HG03135 (cell line): ENCODE measurements at regions not wholly inside any gene's neighbourhood (a gene's known extent, or its start where the extent isn't known, plus 50 kb on each side); places are given as distances from the start of the nearest gene placed in this dataset.
"Not testable (repeated sequence)": the region's sequence is repeated elsewhere in the genome, so short reads cannot be mapped to it uniquely, and the experiment has no call there.

Experiments
- ATAC-seq: cut with Tn5 transposase; IDR thresholded peaks from one replicate; pipeline ENCODE4 v1.9.1; 2021; ENCODE audit warnings: mild to moderate bottlenecking, moderate library complexity; ENCODE audit not compliant: unreplicated experiment

DNA sequence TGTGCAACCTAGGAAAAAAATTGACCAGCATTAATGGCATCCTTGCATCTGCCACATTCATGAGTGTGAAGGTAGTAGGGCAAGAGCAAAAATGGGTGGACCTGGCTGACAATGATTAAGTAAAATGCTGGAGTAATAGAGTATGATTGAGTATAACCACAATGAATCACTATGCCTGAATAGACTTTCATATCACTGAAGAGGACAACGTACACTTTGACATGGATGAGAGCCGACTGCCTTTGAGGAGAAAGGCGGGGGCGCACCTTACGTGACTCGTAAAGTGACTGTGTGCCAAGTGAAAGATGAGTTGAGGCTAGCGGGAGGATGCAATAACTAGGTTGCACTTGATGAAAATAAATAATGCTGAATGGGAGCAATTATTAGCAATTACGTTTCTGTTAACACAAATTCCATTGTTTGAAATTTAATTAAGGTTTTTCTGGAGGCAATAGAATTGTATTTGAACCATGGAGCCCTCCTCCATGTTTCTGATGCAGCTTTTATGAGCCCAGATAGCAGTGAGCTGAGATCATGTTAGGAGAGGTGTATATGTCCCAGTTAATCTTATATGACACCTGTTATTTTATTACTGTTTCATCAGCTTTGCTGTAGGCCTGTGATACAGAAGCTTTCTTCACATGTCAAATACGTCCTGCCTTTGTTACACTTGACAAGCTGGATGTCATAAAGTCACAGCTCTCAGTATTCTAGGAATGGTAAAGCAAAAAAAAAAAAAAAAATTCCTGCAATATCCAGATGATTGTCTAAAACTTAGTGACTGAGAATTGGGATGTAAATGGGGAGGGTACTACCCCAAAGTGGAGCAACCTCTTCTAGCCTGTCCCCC is 596.5 kb downstream of the NXPH1 start:
- no peak for ATAC-seq

DNA sequence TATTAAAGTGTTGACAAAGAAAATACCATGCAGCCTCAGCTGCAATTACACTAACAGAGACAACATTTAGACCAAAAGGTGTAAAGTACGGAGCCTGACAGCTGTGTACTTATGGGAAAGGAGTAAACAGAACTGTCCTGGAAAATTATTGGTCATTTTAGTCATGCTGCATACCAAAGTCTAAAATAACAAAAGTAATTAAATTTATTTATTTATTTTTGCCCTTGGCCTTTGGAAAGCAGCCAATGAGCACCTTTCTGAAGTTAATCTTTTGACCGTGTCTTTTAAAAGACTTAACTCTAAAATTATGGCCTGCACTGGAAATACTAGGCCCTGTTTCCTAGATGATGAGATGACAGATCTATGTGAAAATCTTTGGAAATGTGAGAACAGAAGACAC is 597.6 kb downstream of the NXPH1 start:
- no peak for ATAC-seq

DNA sequence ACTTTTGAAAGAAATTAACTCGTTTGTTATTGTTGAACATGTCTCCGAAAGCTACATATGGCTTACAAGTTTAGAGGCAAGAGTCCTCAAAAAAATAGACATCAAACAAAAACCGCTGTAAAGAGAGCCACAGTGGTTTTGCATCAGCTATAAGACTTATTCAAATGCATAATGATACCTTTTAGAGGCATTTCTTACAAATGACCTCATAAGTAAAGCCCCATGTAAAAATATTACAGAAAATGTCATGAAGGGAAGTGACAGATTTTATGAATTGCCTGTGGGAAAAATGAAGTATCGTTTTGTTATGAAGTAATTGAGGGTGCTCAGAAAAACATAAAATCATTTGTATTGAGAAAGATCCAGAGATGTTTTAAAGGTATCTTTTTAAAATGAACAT is 598.0 kb downstream of the NXPH1 start:
- ATAC-seq, result no peak

DNA sequence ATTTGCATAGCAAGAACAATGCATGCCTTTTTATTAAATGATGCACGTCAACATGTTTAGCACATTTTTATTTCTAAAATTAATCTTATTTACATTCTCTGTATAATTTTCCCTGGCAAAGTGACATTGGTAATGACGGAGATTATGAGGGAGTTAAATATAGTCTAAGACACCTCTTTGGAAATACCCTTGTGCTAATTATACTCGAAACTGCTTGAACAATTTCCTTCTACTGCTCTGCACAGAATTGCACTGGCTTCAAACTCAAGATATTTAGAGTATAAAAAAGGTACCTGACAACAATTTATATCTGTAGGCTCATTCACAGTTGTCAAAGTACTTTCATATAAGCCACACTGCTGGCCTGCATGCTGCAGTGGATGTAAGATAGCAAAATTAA is 602.7 kb downstream of the NXPH1 start:
- ATAC-seq, result no peak

DNA sequence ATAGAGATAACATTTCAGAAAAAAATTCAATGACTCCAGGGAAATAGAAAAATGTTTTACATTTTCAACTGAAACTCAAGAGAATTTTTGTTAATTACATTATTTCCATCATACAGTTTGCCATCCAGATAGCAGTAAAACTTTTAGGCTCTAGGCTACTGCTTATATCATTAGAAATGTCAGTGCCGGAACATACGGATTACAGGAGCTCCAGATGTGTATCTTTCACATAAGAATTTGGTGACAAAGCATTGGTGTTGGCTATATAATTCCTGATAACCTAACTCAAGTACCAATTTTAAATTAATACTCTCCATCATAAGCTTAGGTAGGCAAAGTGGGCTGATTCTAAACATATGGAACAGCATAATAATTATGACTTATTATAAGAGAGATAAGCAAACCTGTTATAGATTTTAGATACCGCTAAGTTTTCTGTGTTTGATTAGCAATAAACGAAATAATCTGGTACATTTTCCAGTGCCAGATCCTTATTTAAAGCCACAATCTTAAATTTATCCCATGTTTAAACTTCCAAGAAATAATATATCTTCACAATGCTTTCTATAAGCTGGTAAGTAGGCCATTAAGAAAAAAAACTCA is 637.9 kb downstream of the NXPH1 start:
- ATAC-seq, result no peak

DNA sequence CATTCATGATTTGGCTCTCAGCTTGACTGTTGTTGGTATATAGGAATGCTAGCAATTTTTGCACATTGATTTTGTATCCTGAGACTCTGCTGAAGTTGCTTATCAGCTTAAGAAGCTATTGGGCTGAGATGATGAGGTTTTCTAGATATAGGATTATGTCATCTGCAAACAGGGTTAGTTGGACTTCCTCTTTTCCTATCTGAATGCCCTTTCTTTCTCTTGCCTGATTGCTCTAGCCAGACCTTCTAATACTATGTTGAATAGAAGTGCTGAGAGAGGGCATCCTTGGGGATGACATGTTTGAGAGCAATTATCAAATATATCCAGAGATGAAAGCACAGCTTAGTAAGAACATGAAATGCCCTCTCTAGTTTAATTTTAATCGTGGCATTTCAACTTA is 642.4 kb downstream of the NXPH1 start:
- ATAC-seq, result not testable (repeated sequence)

DNA sequence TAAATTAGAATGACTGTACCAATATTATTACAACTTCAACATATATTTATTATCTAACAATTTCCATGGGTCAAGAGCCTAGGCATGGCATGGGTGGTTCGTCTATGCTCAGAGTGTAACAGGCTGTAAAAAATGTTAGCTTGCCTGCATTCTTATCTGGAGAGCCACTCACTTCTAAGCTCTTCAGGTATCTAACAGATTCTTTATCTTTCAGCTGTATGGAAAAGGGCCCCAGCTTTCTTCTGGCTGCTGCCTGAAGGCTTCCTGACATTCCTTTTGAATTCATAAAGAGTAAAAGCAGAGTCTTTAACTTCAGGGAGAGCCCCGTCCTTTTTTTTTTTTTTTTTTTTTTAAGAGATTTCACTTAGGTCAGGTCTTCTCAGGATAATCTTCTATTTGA is 648.8 kb downstream of the NXPH1 start:
- no peak for ATAC-seq

DNA sequence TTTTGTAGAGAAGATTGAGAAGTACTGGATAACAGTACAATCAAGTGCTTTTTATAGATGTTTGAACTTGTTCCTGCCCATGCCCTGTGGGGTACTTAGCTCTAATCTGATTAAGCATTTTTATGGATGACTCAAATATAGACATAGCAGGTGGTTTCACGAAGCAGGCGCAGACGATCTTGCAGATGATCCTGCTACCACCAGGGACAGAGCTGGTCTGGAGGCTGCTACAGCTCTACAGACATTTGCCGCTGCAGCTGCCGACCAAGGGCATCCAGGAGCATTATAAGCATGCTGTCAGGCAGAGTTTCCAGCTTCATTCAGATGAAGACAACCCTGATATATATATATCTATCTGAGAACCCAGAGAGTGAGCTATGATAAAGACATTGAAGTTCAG is 650.4 kb downstream of the NXPH1 start:
- ATAC-seq, result no peak

DNA sequence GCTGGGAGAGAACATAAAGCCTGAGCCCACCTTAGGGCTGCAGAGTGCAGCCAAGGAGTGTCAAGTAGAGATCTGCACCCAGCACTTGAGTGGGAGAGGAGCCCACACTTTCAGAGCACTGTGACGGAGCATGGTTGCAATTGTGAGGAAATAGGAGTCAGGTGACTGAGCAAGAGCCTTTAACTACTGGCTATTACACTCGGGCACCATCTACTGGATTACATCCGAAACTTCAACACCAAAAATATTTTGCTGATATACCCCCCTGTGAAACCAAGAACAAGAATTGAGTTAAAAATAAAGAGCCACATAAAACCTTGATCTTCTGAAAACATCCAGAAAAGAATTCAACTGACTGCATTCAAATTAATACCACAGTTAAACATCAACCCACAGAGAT is 657.9 kb downstream of the NXPH1 start:
- ATAC-seq, result no peak

DNA sequence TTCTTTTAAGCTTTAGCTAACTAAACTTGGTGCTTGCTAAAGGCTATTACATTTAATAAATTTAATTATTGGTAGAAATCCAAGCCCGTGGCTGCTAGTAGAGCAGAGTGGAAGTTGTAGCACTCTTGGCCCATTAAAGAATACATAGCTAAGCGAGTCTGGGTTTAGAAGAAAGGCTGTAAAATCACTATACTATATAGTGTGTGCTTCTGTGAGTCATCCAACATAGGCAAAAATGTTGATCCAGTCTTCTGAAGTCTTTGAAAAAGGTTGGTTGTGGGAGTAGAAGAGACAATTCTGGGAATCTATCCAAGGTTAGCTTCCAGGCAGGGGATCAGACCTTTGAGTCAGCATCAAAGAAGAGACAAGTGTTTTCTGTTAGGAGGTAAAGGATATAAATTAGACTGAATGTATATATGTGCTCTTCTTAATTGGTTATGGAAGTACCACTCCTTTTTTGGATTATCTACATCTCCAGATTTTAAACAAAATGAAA is 664.2 kb downstream of the NXPH1 start:
- ATAC-seq, result no peak

DNA sequence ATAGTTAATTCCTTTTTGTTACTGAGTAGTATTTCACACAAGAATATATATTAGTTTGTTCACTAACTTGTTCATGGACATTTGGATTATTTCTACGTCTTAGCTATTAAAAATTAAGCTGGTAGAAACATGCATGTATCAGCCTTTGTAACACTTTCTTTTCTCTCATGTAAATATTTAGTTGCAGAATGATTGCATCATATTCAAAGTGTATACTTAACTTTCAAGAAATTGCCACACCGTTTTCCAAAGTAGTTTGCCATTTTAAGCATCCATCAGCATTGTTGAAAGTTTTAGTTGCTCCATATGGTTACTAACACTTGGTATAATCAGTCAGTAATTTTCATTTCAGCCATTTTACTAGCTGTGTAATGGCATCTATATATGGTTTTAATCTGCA is 666.9 kb downstream of the NXPH1 start:
- no peak for ATAC-seq

DNA sequence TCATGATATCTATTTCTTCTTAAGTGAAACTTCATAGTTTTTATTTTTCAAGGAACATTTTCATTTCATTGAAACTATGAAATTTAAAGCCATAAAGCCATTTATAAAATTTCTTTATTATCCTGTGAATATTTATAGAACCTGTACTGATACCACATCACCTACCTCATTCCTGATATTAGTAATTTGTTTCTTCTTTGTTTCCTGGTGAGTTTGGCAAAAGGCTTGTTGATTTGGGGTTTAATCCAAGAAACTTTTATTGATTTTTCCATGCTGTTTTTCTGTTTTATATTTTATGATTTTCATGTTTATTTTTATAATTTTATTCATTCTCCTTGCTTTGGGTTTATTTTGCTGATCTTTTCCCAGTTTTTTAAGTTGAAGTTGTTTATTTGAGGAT is 669.4 kb downstream of the NXPH1 start:
- no peak for ATAC-seq

DNA sequence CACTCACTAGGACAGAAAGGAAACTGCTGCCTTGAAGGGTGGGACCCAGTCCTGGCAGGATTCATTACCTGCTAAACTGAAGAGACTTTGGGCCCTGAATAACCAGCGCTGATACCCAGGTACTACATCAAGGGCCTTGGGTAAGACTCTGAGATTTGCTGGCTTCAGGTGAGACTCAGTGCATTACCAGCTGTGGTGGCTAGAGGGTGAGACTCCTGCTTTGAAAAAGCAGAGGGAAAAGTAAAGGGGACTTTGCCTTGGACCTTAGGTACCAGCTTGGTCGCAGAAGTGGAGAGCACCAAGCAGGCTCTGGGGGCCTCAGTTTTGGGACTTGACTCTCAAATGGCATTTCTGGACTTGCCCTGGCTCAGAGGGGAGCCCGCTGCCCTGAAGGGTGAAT is 673.3 kb downstream of the NXPH1 start:
- ATAC-seq, result no peak

DNA sequence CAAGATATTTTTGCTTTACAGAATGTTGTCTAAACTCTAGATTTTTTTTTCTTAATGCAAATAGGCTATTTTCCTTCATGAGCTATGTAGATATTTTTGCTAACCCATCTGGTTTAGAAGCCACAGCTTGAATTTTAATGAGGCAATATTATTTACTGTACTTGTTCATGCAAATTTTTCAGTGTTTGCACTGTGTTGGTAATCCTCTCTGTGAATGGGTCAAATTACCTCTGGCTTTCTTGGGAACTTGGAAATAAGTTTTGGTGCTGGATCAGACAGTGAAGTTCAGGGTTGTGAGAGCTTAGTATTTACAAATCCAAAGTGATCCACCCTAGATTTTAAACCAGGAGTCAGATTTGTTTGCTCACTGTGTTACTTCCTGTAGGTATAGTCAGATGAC is 686.9 kb downstream of the NXPH1 start:
- ATAC-seq, result no peak

DNA sequence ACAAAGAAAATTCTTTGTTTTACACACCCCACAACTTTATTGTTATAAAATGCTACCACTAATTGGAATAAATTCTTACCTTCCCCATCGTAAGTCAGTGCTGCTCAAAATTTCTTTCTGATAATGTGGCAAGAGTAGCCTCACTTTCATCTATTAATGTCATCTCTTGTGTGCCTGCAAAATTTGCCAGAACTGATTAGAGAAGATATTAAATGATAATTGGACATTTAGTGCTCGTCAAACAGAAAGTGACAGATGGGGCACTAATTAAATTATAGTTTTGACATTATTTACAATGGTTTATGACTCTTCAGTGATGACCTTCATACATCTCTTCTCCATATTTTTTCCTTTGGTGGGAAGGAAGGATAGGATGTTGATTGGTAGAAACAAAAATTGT is 690.9 kb downstream of the NXPH1 start:
- no peak for ATAC-seq

DNA sequence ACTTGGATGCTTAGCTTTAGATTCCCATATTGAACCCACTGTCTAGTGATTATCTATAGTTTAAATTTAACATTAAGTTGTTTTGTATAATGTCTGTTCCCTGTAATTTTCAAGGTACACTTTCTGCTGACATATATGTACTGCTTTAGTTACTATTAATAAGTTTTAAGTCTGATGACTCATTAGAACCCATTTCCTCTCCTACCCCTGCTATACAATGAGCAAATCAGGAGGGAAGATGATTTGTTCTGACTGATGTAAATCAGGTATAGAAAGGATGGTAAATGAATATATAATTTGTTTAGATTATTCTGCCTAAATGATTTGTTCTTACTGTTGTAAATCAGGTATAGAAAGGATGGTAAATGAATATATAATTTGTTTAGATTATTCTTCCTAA is 691.8 kb downstream of the NXPH1 start:
- no peak for ATAC-seq

DNA sequence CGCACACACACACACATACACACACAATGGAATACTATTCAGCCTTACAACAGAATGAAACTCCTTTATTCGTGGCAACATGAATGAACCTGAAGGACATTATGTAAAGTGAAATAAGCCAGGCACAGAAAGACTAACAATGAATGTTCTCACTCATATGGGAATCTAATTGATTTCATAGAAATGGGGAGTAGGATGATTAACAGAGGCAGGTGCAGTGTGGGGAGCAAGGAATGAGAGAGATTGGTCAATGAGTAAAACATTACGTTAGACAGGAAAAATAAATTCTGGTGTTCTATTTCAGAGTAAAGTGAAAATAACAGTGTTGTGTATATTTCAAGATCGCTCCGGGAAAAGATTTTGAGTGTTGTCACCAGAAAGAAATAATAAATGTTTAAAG is 694.5 kb downstream of the NXPH1 start:
- no peak for ATAC-seq

DNA sequence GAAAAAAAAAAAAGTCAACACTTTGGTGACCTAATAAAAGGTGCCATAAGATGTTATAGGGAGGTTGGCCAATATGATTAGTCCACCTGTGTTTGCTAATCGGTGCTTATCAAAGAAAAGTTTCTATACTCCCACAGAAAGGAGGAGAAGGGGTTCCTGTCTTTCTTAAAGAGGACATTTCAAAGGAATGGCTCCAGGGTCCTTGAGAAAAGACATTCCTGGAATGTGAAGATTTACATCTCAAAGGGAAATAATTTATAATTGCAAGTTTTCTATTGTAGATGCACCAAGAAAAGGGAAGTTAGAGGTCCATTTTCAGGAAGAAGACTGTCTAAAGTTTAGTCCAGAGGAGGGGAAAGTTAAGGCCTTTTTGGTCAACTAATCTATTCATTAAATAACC is 715.3 kb downstream of the NXPH1 start:
- ATAC-seq, result no peak

DNA sequence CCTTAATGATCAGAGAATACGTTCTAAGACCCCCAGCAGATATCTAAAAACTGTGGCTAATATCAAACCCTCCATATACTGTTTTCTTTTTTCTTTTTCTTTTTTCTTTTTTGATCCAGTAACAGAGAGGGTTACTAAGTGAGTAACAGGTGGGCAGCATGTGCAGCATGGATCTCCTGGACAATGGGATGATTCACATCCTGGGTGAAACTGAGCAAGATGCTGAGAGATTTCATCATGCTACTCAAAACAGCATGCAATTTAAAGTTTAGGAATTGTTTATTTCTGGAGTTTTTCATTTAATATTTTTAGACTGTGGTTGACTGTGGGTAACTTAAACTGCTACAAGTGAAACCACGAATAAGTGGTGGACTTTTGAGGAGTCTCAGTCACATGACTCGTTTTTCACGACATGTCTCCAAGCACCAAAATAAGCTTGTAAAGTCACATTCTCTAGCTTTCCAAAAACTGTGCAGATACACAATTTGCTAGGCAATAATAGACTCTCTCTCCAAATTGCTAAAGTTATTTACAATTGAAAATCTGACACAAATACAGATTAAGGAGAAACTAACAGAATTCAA is 716.2 kb downstream of the NXPH1 start:
- no peak for ATAC-seq

DNA sequence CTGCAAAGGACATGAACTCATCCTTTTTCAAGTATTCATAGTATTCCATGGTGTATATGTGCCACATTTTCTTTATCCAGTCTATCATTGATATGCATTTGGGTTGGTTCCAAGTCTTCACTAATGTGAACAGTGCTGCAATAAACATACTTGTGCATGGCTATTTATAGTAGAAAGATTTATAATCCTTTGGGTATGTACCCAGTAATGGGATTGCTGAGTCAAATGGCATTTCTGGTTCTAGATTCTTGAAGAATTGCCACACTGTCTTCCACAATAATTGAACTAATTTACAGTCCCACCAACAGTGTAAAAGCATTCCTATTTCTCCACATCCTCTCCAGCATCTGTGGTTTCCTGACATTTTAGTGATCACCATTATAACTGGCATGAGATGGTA is 730.3 kb downstream of the NXPH1 start:
- ATAC-seq, result not testable (repeated sequence)

DNA sequence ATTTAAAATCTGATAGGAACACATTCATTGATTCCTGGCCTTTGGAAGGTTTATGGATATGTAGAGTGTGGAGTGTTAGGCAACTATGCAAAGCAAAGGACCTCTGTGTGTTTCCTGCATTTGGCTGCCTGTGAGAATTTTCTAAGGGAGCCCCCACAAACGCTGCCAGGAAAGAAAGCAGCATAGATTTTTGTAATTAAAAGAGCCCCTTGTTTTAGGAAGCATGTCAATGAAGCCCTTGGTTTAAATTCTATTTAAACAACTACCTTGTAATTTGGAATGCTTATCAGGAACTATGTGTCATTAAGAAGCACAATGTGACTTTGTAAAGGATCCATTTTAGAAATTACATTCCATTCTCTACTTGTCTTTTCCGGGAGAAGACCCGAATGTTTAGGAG is 742.5 kb downstream of the NXPH1 start:
- no peak for ATAC-seq

DNA sequence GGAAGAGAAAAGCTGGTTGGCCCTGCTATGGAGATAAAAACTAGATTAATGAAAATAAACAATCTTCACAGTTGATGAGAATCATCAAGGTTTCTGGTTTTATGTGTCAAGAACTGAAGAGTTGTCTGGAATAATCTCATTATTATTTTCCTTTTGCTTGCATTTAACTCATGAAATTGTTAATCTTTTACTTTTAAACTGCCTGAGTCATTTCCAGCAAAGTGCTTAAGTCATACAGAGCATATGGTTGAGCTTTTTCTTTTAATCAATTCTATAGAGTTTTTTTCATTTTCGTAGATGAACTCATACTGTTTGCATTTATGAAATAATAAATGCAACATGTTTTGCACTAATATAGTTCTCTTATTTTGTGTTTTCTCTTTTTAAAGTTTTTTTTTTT is 747.9 kb downstream of the NXPH1 start:
- no peak for ATAC-seq
